PC-3 (cell line): ENCODE measurements at regions not wholly inside any gene's neighbourhood (a gene's known extent, or its start where the extent isn't known, plus 50 kb on each side); places are given as distances from the start of the nearest gene placed in this dataset.

Experiments
- ATAC-seq: fragments of 200-7000 bp; cut with Tn5 transposase; 2 replicates; pipeline ENCODE4 v1.9.1; 2020; ENCODE audit warnings: mild to moderate bottlenecking, moderate library complexity
- BruUV-seq: library from RNA; stranded (reverse); fragments of 400-500 nt; replicated peaks from 2 replicates; lab custom pipeline; 2021; lab: Mats Ljungman, UMichigan
- CTCF ChIA-PET: fragments of 300-600 bp; sonication (Branson Sonifier 250); formaldehyde crosslinking; loops from one replicate; lab custom pipeline; 2022; ENCODE audit warnings: antibody characterized with exemption; lab: Charles Lee
- POLR2A ChIA-PET: fragments of 300-600 bp; sonication (Branson Sonifier 250); formaldehyde crosslinking; loops from one replicate; lab custom pipeline; 2022; ENCODE audit warnings: antibody characterized with exemption; ENCODE audit not compliant: unreplicated experiment; lab: Charles Lee
- DNase-seq: peaks from one replicate; pipeline ENCODE4 v3.0.0-alpha.2; 2015
- H2AFZ ChIP-seq: fragments of 300-600 bp; sonication (generic); 2 replicates; pipeline ENCODE4 v1.6.0; 2016; ENCODE audit warnings: antibody characterized with exemption, low read length
- H3F3A ChIP-seq: fragments of 300-600 bp; sonication (generic); one replicate; pipeline ENCODE4 v1.6.0; 2017; ENCODE audit warnings: antibody characterized with exemption, low read length, control low read depth, mild to moderate bottlenecking; ENCODE audit not compliant: unreplicated experiment
- H3K27ac ChIP-seq: fragments of 300-600 bp; sonication (generic); 2 replicates; pipeline ENCODE4 v1.5.1; 2016; ENCODE audit warnings: mild to moderate bottlenecking, low read length
- H3K27me3 ChIP-seq: fragments of 300-600 bp; sonication (generic); 2 replicates; pipeline ENCODE4 v1.6.1; 2016; ENCODE audit warnings: low read length, mixed read lengths
- H3K36me3 ChIP-seq: fragments of 300-600 bp; sonication (generic); 2 replicates; pipeline ENCODE4 v1.6.1; 2016; ENCODE audit warnings: low read depth, mixed run types, low read length, mixed read lengths
- H3K4me1 ChIP-seq: fragments of 300-600 bp; sonication (generic); 2 replicates; pipeline ENCODE4 v1.5.1; 2016; ENCODE audit warnings: low read length; ENCODE audit not compliant: insufficient read depth
- H3K4me2 ChIP-seq: fragments of 300-600 bp; sonication (generic); 2 replicates; pipeline ENCODE4 v1.6.0; 2016; ENCODE audit warnings: low read length
- H3K4me3 ChIP-seq: fragments of 300-600 bp; sonication (generic); 2 replicates; pipeline ENCODE4 v1.5.1; 2016; ENCODE audit warnings: mild to moderate bottlenecking, low read length, mixed read lengths
- H3K79me2 ChIP-seq: fragments of 300-600 bp; sonication (generic); 2 replicates; pipeline ENCODE4 v1.6.1; 2017; ENCODE audit warnings: low read length, mixed read lengths
- H3K9ac ChIP-seq: fragments of 300-600 bp; sonication (generic); 2 replicates; pipeline ENCODE4 v1.6.0; 2016; ENCODE audit warnings: mild to moderate bottlenecking, low read length
- H3K9me2 ChIP-seq: fragments of 300-600 bp; sonication (generic); replicated peaks from 2 replicates; pipeline ENCODE4 v1.6.1; 2016; ENCODE audit warnings: mixed run types, low read length, mixed read lengths
- H3K9me3 ChIP-seq: fragments of 300-600 bp; sonication (generic); 2 replicates; pipeline ENCODE4 v1.6.1; 2016; ENCODE audit warnings: low read length, mixed read lengths
- H4K20me1 ChIP-seq: fragments of 300-600 bp; sonication (generic); 2 replicates; pipeline ENCODE4 v1.6.1; 2016; ENCODE audit warnings: low read length, mixed read lengths
- EZH2 ChIP-seq: fragments of 300-600 bp; sonication (generic); IDR thresholded peaks from one replicate; pipeline ENCODE4 v1.6.1; 2017; ENCODE audit warnings: antibody characterized with exemption, mild to moderate bottlenecking, low read length; ENCODE audit not compliant: unreplicated experiment
- EZH2phosphoT487 ChIP-seq: fragments of 300-600 bp; sonication (generic); IDR thresholded peaks from 2 replicates; pipeline ENCODE4 v1.6.1; 2018; ENCODE audit warnings: mild to moderate bottlenecking, antibody characterized with exemption, low read length, borderline replicate concordance
- intact Hi-C: fragments of 100-400 bp; cut with micrococcal nuclease; formaldehyde crosslinking; loops from 2 replicates; pipeline ENCODE4 v1.9.0; 2023
- TF ChIP-seq, protein P1 (sequence below): fragments of 300-600 bp; sonication (generic); conservative IDR thresholded peaks from 2 replicates; pipeline ENCODE4 v1.5.1; 2017; ENCODE audit warnings: antibody characterized with exemption, low read depth, mild to moderate bottlenecking, low read length

GRCh38 chr6:14851281-14851680 is 394.6 kb upstream of the JARID2 start:
- H3K79me2 ChIP-seq, result no peaks in the 10 kb centered on the region
- no peaks in the 10 kb centered on the region for H3K9me3 ChIP-seq
- ChIA-PET CTCF (no interaction called here), POLR2A (no interaction called here)
- no peaks in the 10 kb centered on the region for H4K20me1 ChIP-seq
- no TSS peak for BruUV-seq
- DNase-seq (no peak), ATAC-seq (no peak)
- intact Hi-C loops, result no loop called here
- TF ChIP-seq EZH2phosphoT487 (no peak), EZH2 (no peak)
- TF ChIP-seq, protein P1, sequence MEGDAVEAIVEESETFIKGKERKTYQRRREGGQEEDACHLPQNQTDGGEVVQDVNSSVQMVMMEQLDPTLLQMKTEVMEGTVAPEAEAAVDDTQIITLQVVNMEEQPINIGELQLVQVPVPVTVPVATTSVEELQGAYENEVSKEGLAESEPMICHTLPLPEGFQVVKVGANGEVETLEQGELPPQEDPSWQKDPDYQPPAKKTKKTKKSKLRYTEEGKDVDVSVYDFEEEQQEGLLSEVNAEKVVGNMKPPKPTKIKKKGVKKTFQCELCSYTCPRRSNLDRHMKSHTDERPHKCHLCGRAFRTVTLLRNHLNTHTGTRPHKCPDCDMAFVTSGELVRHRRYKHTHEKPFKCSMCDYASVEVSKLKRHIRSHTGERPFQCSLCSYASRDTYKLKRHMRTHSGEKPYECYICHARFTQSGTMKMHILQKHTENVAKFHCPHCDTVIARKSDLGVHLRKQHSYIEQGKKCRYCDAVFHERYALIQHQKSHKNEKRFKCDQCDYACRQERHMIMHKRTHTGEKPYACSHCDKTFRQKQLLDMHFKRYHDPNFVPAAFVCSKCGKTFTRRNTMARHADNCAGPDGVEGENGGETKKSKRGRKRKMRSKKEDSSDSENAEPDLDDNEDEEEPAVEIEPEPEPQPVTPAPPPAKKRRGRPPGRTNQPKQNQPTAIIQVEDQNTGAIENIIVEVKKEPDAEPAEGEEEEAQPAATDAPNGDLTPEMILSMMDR, result no peak
- no peaks in the 10 kb centered on the region for H3F3A ChIP-seq
- H2AFZ ChIP-seq, result no peak overlapping the region
- no peak overlapping the region for H3K9ac ChIP-seq
- no peaks in the 10 kb centered on the region for H3K36me3 ChIP-seq
- H3K27ac ChIP-seq, result no peak overlapping the region
- H3K4me3 ChIP-seq, result no peak overlapping the region
- H3K27me3 ChIP-seq, result no peaks in the 10 kb centered on the region
- no peaks in the 10 kb centered on the region for H3K4me1 ChIP-seq
- no peaks in the 10 kb centered on the region for H3K9me2 ChIP-seq
- H3K4me2 ChIP-seq, result no peak overlapping the region

GRCh38 chr6:14852375-14852774 is 393.5 kb upstream of the JARID2 start:
- TF ChIP-seq EZH2, result no peak
- no peak for TF ChIP-seq EZH2phosphoT487
- TF ChIP-seq, protein P1, result no peak
- ChIA-PET POLR2A (no interaction called here), CTCF (no interaction called here)
- no TSS peak for BruUV-seq
- no peaks in the 10 kb centered on the region for H3K9me3 ChIP-seq
- intact Hi-C loops, result no loop called here
- DNase-seq (no peak), ATAC-seq (no peak)
- no peaks in the 10 kb centered on the region for H4K20me1 ChIP-seq
- H3K4me3 ChIP-seq, result no peak overlapping the region
- no peak overlapping the region for H2AFZ ChIP-seq
- H3K79me2 ChIP-seq, result no peaks in the 10 kb centered on the region
- no peaks in the 10 kb centered on the region for H3K9me2 ChIP-seq
- no peaks in the 10 kb centered on the region for H3K4me1 ChIP-seq
- no peaks in the 10 kb centered on the region for H3F3A ChIP-seq
- no peak overlapping the region for H3K9ac ChIP-seq
- H3K27me3 ChIP-seq, result no peaks in the 10 kb centered on the region
- no peak overlapping the region for H3K27ac ChIP-seq
- H3K4me2 ChIP-seq, result no peak overlapping the region
- H3K36me3 ChIP-seq, result no peaks in the 10 kb centered on the region

DNA sequence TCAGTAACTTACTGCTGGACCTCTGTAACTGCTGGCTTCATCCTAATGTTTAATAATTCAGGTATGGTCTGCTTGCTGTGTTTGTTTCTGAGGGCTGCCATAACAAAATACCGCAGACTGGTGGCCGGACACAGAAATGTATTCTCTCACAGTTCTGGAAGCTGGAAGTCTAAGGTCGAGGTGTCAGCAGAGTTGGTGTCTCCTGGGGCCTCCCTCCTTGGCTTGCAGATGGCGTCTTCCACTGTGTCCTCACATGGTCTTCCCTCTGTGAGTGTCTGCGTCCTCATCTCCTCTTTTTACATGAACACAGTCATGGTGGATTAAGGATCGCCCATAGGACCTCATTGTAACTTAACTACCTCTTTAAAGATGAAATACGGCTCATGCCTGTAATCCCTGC is 389.7 kb upstream of the JARID2 start:
- Histone ChIP-seq H3K9me3 (no peaks in the 10 kb centered on the region), H3K9ac (no peak overlapping the region), H3F3A (no peaks in the 10 kb centered on the region), H3K4me3 (no peak overlapping the region), H3K4me1 (no peaks in the 10 kb centered on the region), H3K9me2 (no peaks in the 10 kb centered on the region), H3K79me2 (no peaks in the 10 kb centered on the region), H3K4me2 (no peak overlapping the region), H3K27me3 (no peaks in the 10 kb centered on the region), H4K20me1 (no peaks in the 10 kb centered on the region), H2AFZ (no peak overlapping the region), H3K27ac (no peak overlapping the region), H3K36me3 (no peaks in the 10 kb centered on the region)
- TF ChIP-seq EZH2 (no peak), EZH2phosphoT487 (no peak)
- TF ChIP-seq, protein P1, result no peak
- ChIA-PET CTCF (no interaction called here), POLR2A (no interaction called here)
- ATAC-seq, result no peak
- intact Hi-C loops, result no loop called here
- BruUV-seq, result no TSS peak
- DNase-seq, result no peak
